ENCODE measurements at regions not wholly inside any gene's neighbourhood (a gene's known extent, or its start where the extent isn't known, plus 50 kb on each side); places are given as distances from the start of the nearest gene placed in this dataset.

DNA sequence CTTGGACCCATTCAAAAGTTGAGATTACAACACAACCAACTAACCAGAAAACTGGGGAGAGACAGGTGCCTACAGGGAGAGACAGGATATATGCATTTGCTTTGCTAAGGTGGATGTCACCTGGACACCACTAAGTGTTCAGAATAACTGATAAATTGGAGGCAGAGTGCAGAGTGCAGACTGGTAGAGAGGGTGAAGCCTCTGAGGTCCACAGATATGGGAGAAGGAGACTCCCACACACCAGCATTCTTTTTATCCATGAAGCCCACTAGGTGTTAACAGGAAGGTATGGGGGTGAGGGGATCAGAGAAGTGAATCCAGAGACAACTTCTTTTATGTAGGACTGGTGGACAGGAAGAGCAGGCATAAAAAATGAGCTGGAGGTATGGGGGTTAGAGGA lies 1310.0 kb upstream of the ZEB2 start:
- H3K4me1 Mint-ChIP-seq = no peaks in the 10 kb centered on the region
- H3K27ac Mint-ChIP-seq = no peak overlapping the region
- peaks cover 2% of the 10 kb centered on the region for H3K9me3 Mint-ChIP-seq
- H3K27me3 Mint-ChIP-seq = no peaks in the 10 kb centered on the region
- no peaks in the 10 kb centered on the region for H3K36me3 Mint-ChIP-seq
- H3K4me3 Mint-ChIP-seq = no peak overlapping the region
- ATAC-seq (ENCODE audit: low read depth) (no peak), DNase-seq (no peak)
- POLR2A ChIA-PET = no interaction called here

DNA sequence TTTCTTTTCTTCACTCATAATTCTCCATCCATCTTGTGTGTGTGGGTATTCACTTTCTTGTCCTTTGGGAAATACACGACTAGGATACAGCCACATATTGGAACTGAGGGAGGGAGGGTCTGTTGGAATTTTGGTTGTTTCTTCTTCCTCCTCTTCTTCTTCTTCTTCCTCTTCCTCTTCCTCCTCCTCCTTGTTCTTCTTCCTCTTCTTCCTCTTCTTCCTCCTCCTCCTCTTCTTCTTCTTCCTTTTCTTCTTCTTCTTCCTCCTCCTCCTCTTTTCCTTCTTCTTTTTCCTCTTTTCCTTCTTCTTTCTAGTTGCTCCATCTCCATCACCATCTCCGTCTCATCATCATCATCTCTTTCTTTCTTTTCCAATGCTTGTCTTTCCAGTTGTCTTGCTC lies 1307.3 kb upstream of the ZEB2 start:
- Mint-ChIP-seq H3K9me3 (peaks cover 2% of the 10 kb centered on the region), H3K4me3 (no peak overlapping the region), H3K4me1 (no peaks in the 10 kb centered on the region), H3K36me3 (no peaks in the 10 kb centered on the region), H3K27ac (no peak overlapping the region), H3K27me3 (no peaks in the 10 kb centered on the region)
- POLR2A ChIA-PET = no interaction called here
- no peak for ATAC-seq (ENCODE audit: low read depth)
- DNase-seq = no peak

DNA sequence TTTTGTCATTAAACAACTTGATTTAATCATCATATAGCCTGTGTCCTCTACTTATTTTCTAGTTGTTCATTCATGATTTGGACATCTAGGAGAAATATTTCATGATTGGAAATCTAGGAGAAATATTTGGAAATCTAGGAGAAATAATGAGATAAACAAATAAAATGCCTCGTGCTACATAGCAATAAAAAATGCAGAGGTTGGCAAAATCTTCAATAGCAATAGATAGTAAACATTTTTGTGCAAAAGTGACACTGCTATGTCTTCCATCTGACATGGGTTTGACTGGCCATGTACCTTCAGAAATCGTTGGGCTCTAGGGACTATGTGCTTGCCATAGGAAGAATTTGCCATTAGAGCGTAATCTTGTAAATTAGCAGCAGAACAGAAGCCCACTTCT lies 1304.5 kb upstream of the ZEB2 start:
- Mint-ChIP-seq H3K36me3 (no peaks in the 10 kb centered on the region), H3K27ac (no peak overlapping the region), H3K4me1 (no peaks in the 10 kb centered on the region), H3K9me3 (peaks cover 2% of the 10 kb centered on the region), H3K27me3 (no peaks in the 10 kb centered on the region), H3K4me3 (no peak overlapping the region)
- DNase-seq (no peak), ATAC-seq (ENCODE audit: low read depth) (no peak)
- POLR2A ChIA-PET = no interaction called here

DNA sequence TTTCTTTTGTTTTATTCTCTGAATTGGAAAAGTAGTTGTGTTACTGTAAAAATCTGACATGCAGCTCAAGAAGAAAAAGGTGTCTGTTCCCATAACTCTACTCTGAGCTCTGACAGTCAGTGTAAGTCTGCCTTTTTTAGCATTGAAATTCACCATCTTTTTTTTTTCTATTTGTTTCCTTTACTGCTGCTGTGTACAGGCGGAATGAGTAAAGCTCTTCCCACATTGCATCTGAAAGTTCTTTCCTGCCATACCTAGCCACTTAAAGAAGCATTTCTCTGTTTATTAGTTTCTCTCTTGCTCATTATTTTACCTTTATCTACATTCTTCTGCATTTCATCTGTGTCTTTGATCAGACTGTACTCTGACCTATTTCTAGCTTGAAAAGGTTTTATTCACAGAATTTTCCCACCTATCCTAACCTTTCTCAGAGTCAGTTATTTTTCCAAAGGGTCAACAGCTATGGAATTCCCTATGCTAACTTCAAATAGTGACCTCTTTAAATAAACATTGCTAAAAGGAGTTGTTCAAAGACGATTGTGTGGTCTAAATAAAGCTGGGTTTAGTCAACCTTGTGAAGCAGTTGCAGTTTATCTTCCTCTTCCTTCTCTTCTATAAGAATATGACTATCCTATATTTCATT lies 1303.1 kb upstream of the ZEB2 start:
- DNase-seq (no peak), ATAC-seq (ENCODE audit: low read depth) (no peak)
- no peaks in the 10 kb centered on the region for H3K27me3 Mint-ChIP-seq
- POLR2A ChIA-PET = no interaction called here
- no peaks in the 10 kb centered on the region for H3K36me3 Mint-ChIP-seq
- H3K4me3 Mint-ChIP-seq = no peak overlapping the region
- H3K27ac Mint-ChIP-seq = no peak overlapping the region
- no peaks in the 10 kb centered on the region for H3K4me1 Mint-ChIP-seq
- peaks cover 2% of the 10 kb centered on the region for H3K9me3 Mint-ChIP-seq

DNA sequence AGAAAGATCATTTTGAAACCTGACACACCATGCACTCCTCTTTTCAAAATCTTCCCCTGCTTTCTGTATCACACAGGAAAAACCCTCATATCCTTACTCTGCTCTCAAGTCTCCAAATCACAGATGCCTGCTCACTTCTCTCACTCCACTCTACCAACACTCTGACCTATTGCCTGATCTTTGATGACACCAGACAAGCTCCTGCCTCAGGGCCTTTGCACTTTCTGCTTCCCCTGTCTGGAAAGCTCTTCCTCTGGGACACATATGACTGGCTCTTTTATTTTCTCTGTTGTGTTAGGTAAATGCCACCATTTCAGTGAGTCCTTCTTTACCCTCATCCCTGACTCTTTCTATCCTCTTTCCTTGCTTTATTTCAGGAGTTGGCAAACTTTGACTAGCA lies 1300.7 kb upstream of the ZEB2 start:
- no peaks in the 10 kb centered on the region for H3K4me1 Mint-ChIP-seq
- H3K4me3 Mint-ChIP-seq = no peak overlapping the region
- no peak for DNase-seq
- peaks cover under 1% of the 10 kb centered on the region for H3K27me3 Mint-ChIP-seq
- no peak overlapping the region for H3K27ac Mint-ChIP-seq
- H3K9me3 Mint-ChIP-seq = no peaks in the 10 kb centered on the region
- no peaks in the 10 kb centered on the region for H3K36me3 Mint-ChIP-seq
- POLR2A ChIA-PET = no interaction called here
- ATAC-seq (ENCODE audit: low read depth) = no peak

DNA sequence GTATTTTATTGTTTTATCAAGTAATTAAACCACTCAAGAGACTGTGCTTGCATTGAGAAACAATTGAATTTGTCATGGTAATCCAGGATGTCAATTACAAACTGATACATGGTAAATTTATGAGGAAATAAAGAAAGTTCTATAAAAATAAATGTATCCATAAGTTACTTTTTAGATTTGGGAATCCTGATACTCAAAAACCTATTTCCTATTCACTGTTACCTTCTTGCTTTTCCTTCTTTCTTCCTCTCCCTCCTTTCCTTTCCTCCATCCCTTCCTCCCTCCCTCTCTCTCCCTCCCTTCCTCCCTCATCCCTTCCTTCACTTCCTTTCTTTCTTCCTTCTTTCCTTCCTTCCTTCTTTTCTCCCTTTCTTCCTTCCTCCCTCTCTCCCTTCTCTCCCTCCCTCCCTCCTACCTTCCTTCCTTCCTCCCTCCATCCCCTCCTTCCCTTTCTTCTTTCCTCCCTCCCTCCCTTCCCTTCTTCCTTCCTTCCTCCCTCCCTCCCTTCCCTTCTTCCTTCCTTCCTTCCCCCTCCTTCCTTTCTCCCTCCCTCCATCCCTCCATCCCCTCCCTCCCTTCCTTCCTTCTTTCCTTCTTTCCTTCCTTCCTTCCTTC lies 1299.1 kb upstream of the ZEB2 start:
- ATAC-seq (ENCODE audit: low read depth) = no peak

DNA sequence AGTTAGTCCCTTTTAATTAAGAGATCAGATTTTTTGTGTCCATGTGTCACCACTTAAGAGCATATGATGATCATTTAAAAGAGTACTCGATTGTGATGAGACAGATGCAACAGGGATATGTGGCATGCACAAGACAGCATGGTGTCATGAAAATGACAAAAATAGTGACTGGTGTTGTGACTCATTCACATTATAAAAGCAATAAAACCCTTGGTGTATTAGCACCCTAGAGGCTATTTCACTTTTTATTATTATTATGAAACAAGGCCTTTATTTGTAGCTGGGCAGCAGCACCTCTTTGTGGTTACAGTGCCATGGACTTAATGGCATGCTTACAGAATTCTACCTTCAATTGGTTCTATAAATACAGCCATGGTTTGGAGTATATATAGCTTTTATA lies 1296.0 kb upstream of the ZEB2 start:
- Mint-ChIP-seq H3K27ac (no peak overlapping the region), H3K4me3 (no peak overlapping the region), H3K36me3 (no peaks in the 10 kb centered on the region), H3K9me3 (no peaks in the 10 kb centered on the region), H3K27me3 (peaks cover 2% of the 10 kb centered on the region), H3K4me1 (no peaks in the 10 kb centered on the region)
- POLR2A ChIA-PET = no interaction called here
- DNase-seq (no peak), ATAC-seq (ENCODE audit: low read depth) (no peak)

More for the DNA sequence above, 1299.1 kb upstream of the ZEB2 start:
- no peak for DNase-seq
- Mint-ChIP-seq H3K36me3 (no peaks in the 10 kb centered on the region), H3K27me3 (peaks cover 2% of the 10 kb centered on the region), H3K27ac (no peak overlapping the region), H3K9me3 (no peaks in the 10 kb centered on the region), H3K4me3 (no peak overlapping the region), H3K4me1 (no peaks in the 10 kb centered on the region)
- POLR2A ChIA-PET = no interaction called here

DNA sequence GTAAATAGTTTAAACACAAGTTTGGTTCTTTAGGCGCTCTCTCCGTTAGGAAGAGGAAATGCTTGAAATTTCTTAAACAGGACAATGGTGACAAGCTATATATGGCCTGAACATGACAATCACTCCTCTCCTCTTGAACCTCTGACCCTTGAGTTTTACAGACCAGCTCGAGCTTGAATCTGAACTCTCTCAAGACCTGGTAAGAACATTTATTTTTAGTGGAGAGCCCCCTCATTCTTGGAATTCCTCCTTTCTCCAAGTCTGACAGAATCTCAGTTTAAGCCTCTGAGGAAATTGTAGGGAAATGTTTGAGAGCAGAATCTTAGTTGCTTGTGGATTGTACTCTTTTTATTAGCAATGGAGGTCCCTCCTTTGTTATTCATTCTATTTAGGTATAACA lies 1293.6 kb upstream of the ZEB2 start:
- ATAC-seq (ENCODE audit: low read depth) (no peak), DNase-seq (no peak)
- Mint-ChIP-seq H3K27me3 (peaks cover 2% of the 10 kb centered on the region), H3K4me3 (no peak overlapping the region), H3K9me3 (no peaks in the 10 kb centered on the region), H3K36me3 (no peaks in the 10 kb centered on the region), H3K4me1 (no peaks in the 10 kb centered on the region), H3K27ac (no peak overlapping the region)
- POLR2A ChIA-PET = no interaction called here

DNA sequence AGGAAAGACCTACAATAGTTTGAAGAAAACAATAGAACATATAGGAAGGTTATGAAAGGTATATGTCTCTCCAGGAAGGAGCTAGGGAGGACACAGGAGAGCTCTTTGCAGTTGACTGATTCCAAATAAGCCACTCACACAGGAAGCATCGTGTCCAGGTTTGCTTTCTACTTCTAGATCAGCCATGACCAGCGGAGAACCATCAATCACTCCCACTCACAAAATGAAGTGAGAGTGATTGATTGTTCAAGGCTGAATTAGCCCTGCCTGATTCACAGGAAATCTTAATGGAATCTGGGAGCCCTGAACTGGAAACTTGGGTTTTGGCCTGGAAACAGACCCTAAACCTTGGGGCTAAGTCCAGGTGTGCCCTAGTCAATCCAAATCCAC lies 1292.2 kb upstream of the ZEB2 start:
- no peak overlapping the region for H3K4me3 Mint-ChIP-seq
- peaks cover 2% of the 10 kb centered on the region for H3K27me3 Mint-ChIP-seq
- POLR2A ChIA-PET = no interaction called here
- no peak for ATAC-seq (ENCODE audit: low read depth)
- no peaks in the 10 kb centered on the region for H3K36me3 Mint-ChIP-seq
- no peaks in the 10 kb centered on the region for H3K4me1 Mint-ChIP-seq
- DNase-seq = no peak
- no peaks in the 10 kb centered on the region for H3K9me3 Mint-ChIP-seq
- no peak overlapping the region for H3K27ac Mint-ChIP-seq

DNA sequence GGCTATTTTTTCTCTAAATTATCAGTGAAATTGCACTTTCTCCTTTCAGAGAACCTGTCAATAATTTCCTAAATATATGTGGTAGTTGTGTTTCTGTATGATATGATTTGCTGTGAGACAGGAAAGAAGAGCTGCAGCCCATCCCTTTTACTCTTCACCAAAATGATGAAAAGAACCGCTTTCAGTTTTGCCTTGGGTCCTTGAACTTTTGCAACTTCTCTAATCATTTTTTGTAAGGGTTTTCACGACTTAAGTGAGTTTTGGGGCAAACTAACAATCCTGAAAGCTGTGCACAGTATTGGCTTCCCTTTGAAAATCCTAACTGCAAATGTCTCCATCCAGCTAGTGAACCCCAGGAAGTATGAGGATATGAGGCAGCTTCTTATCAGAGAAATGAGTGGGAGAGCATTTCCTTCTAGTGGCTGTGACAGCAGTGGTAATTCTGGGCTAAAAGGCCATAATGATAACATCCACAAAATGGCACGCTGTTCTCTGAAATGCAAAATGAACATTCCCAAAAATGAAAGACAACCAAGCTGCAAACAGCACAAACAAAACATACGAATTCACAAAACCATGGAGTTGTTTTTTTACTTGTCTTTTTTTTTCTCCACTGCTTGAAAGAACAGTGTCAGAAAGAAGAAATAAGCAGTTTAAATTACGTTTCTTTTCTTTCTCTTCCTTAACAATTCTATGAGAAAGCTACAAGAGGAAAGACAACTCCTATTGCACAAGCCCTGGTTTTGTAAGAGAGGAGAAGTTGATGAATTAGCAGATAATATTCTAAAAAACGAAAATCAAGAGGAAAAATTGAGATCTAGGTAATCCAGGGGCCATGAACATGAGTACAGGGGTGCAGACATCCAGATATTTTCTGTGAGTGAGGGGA lies 1291.6 kb upstream of the ZEB2 start:
- peaks cover 2% of the 10 kb centered on the region for H3K27me3 Mint-ChIP-seq
- no peaks in the 10 kb centered on the region for H3K9me3 Mint-ChIP-seq
- no peaks in the 10 kb centered on the region for H3K36me3 Mint-ChIP-seq
- H3K4me1 Mint-ChIP-seq = no peaks in the 10 kb centered on the region
- ATAC-seq (ENCODE audit: low read depth) (no peak), DNase-seq (no peak)
- POLR2A ChIA-PET = no interaction called here
- H3K4me3 Mint-ChIP-seq = no peak overlapping the region
- H3K27ac Mint-ChIP-seq = no peak overlapping the region

DNA sequence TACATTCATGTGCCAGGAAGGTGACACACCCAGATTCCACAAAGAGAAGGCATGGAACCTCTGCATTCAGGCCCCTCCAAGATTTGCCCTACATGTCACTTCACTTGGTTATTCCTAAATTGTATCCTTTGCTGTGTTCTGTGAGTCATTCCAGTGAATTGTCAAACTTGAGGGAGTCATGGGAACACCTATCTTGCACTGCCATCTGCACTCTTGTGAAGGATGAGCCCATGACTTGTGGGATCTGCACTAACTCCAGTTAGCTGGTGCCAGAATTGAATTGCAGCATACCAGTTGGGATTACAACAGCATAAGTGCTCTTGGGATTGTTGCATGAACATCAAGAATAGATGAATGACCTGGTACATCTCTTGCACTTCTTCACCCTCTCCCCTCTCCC lies 1288.0 kb upstream of the ZEB2 start:
- no peak overlapping the region for H3K27ac Mint-ChIP-seq
- no peaks in the 10 kb centered on the region for H3K36me3 Mint-ChIP-seq
- H3K4me1 Mint-ChIP-seq = no peaks in the 10 kb centered on the region
- no peaks in the 10 kb centered on the region for H3K9me3 Mint-ChIP-seq
- no peak for ATAC-seq (ENCODE audit: low read depth)
- POLR2A ChIA-PET = no interaction called here
- no peak overlapping the region for H3K4me3 Mint-ChIP-seq
- DNase-seq = no peak
- H3K27me3 Mint-ChIP-seq = no peaks in the 10 kb centered on the region

DNA sequence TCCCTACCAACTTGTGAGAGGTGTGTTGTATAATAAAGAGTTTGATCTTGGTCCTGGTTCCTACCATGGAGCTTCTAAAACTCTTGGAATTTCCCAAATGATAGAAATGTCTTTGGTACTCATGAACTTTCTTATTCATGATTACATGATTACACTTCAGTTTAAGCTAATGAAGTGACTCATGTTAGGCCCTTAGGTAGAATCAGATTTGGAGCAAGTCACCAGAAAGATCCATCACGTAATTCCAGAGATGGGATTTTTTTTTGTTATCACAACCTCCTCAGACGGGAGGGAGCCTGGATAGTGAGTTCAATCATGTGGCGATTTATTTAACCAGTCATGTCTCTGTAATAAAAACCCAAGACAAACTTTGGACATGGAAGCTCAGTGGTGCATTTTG lies 1287.6 kb upstream of the ZEB2 start:
- Mint-ChIP-seq H3K27me3 (no peaks in the 10 kb centered on the region), H3K4me3 (no peak overlapping the region), H3K9me3 (no peaks in the 10 kb centered on the region), H3K4me1 (no peaks in the 10 kb centered on the region), H3K36me3 (no peaks in the 10 kb centered on the region), H3K27ac (no peak overlapping the region)
- no peak for DNase-seq
- no peak for ATAC-seq (ENCODE audit: low read depth)
- POLR2A ChIA-PET = no interaction called here

DNA sequence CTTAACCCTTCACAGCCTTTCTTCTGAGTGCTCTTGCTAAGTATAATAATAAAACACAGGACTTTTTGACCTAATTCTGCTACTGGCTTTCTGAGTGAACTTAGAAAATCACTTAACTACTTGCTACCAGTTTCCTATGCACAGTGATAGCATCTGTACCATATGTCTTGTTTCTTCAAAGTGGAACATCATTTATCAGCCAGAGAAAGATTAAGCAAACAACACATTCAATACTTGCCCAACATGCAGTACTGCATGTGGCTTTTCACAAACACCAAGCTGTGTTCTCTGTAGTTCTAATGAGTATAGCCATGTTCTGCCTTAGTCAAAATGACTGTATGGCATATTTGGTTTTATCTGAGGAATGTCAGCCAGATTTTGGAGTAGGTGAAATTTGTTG lies 1286.6 kb upstream of the ZEB2 start:
- no peak overlapping the region for H3K4me3 Mint-ChIP-seq
- H3K27ac Mint-ChIP-seq = no peak overlapping the region
- no peaks in the 10 kb centered on the region for H3K36me3 Mint-ChIP-seq
- POLR2A ChIA-PET = no interaction called here
- ATAC-seq (ENCODE audit: low read depth) (no peak), DNase-seq (no peak)
- H3K27me3 Mint-ChIP-seq = no peaks in the 10 kb centered on the region
- no peaks in the 10 kb centered on the region for H3K4me1 Mint-ChIP-seq
- no peaks in the 10 kb centered on the region for H3K9me3 Mint-ChIP-seq

DNA sequence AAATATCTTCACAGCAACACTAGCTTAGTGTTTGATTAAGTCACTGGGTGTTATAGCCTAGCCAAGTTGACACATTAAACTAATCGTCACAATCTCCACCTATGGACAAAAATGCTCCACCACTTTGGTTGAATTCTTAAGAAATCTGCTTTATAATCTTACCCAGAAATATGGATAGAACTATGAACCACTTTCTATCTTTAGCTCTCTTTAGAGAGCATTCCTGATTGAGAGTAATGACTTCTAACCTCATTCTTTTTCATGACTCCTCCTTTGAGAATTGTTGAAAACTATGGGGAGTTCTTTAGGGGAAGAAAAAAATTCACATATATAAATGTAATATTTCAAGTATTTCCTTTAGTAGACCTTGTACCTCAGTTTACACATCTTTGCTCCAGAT lies 1282.2 kb upstream of the ZEB2 start:
- Mint-ChIP-seq H3K4me3 (no peak overlapping the region), H3K36me3 (no peaks in the 10 kb centered on the region), H3K27me3 (no peaks in the 10 kb centered on the region), H3K9me3 (no peaks in the 10 kb centered on the region), H3K27ac (no peak overlapping the region), H3K4me1 (no peaks in the 10 kb centered on the region)
- ATAC-seq (ENCODE audit: low read depth) = no peak
- POLR2A ChIA-PET = no interaction called here
- DNase-seq = no peak

All from activated naive CD8-positive, alpha-beta T cell treated with anti-CD3 and anti-CD28 coated beads, Interleukin-2, amount 10 ng/mL, durations not matched to agents 7 days and 5 days (primary cell).